ENCODE measurements at regions not wholly inside any gene's neighbourhood (a gene's known extent, or its start where the extent isn't known, plus 50 kb on each side); places are given as distances from the start of the nearest gene placed in this dataset.

DNA sequence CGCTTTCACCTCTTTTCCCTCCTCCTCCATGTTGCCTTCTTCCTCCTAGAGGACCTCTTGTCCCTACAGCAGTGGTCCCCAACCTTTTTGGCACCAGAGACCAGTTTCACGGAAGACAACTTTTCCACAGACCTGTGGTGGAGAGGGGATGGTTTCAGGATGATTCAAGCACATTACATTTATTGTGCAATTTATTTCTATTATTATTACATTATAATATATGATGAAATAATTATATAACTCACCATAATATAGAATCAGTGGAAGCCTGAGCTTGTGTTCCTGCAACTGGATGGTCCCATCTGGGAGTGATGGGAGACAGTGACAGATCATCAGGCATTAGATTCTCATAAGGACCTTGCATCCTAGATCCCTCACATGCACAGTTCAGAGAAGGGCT is 152.2 kb upstream of the NCKAP5 start:
- TF ChIP-seq, protein P1, sequence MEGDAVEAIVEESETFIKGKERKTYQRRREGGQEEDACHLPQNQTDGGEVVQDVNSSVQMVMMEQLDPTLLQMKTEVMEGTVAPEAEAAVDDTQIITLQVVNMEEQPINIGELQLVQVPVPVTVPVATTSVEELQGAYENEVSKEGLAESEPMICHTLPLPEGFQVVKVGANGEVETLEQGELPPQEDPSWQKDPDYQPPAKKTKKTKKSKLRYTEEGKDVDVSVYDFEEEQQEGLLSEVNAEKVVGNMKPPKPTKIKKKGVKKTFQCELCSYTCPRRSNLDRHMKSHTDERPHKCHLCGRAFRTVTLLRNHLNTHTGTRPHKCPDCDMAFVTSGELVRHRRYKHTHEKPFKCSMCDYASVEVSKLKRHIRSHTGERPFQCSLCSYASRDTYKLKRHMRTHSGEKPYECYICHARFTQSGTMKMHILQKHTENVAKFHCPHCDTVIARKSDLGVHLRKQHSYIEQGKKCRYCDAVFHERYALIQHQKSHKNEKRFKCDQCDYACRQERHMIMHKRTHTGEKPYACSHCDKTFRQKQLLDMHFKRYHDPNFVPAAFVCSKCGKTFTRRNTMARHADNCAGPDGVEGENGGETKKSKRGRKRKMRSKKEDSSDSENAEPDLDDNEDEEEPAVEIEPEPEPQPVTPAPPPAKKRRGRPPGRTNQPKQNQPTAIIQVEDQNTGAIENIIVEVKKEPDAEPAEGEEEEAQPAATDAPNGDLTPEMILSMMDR (IDR thresholded peaks at IDR 0.05): no peak
- TF ChIP-seq POLR2A (IDR thresholded peaks at IDR 0.05): no peak
